CD4-positive, alpha-beta memory T cell (primary cell): ENCODE measurements at regions not wholly inside any gene's neighbourhood (a gene's known extent, or its start where the extent isn't known, plus 50 kb on each side); places are given as distances from the start of the nearest gene placed in this dataset.

ENCODE experiments used
- CTCF ChIA-PET: fragments of 350-600 bp; sonication (Branson Sonifier 250); formaldehyde crosslinking; loops from one replicate; lab custom pipeline; 2021; ENCODE audit warnings: inconsistent platforms; ENCODE audit not compliant: partially characterized antibody; lab: Charles Lee
- POLR2A ChIA-PET: fragments of 350-600 bp; sonication (Branson Sonifier 250); formaldehyde crosslinking; loops from one replicate; lab custom pipeline; 2021; ENCODE audit not compliant: partially characterized antibody; lab: Charles Lee
- DNase-seq, 5 donors: peaks; one replicate each; pipeline versions ENCODE4 v3.0.0 to v3.0.0-alpha.2; 2020 to 2022; ENCODE audit warnings: mixed read lengths in 1 of 5
- H3K27ac ChIP-seq: one replicate; pipeline ENCODE4 v1.7.0; 2013; ENCODE audit warnings: low read depth, low read length
- H3K27me3 ChIP-seq: 2 replicates; pipeline ENCODE4 v1.7.0; 2013; ENCODE audit warnings: mild to moderate bottlenecking, low read length, moderate library complexity; ENCODE audit not compliant: insufficient read depth
- H3K36me3 ChIP-seq: 2 replicates; pipeline ENCODE4 v1.7.0; 2013; ENCODE audit warnings: mild to moderate bottlenecking, low read length, moderate library complexity; ENCODE audit not compliant: insufficient read depth
- H3K4me1 ChIP-seq: 2 replicates; pipeline ENCODE4 v1.7.0; 2013; ENCODE audit warnings: mild to moderate bottlenecking, low read length, moderate library complexity; ENCODE audit not compliant: insufficient read depth
- H3K4me3 ChIP-seq, 2 donors: one replicate each; pipeline ENCODE4 v1.7.0; 2013; ENCODE audit warnings: low read length in 2 of 2, mild to moderate bottlenecking in 1 of 2
- H3K9me3 ChIP-seq, 2 donors: one replicate each; pipeline ENCODE4 v1.7.0; 2013; ENCODE audit warnings: low read length in 2 of 2, control low read depth in 1 of 2; ENCODE audit not compliant: control insufficient read depth in 1 of 2
- H3K27ac Mint-ChIP-seq, 7 donors: one replicate each; pipeline ENCODE4 v1.8.0; 2020 to 2021; ENCODE audit warnings: mixed read lengths in 7 of 7, mild to moderate bottlenecking in 6 of 7, inconsistent platforms in 3 of 7, moderate library complexity in 3 of 7
- H3K27me3 Mint-ChIP-seq, 2 donors: one replicate each; pipeline ENCODE4 v1.8.0; 2020 to 2021; ENCODE audit warnings: mixed read lengths in 2 of 2
- H3K36me3 Mint-ChIP-seq, 2 donors: one replicate each; pipeline ENCODE4 v1.8.0; 2020 to 2021; ENCODE audit warnings: mixed read lengths in 2 of 2, inconsistent platforms in 1 of 2, mild to moderate bottlenecking in 1 of 2
- H3K4me1 Mint-ChIP-seq, 4 donors: one replicate each; pipeline ENCODE4 v1.8.0; 2020 to 2021; ENCODE audit warnings: mixed read lengths in 4 of 4, mild to moderate bottlenecking in 1 of 4
- H3K4me3 Mint-ChIP-seq, 8 donors: one replicate each; pipeline ENCODE4 v1.8.0; 2020 to 2021; ENCODE audit warnings: mixed read lengths in 8 of 8, mild to moderate bottlenecking in 7 of 8, moderate library complexity in 6 of 8, inconsistent platforms in 3 of 8
- H3K9me3 Mint-ChIP-seq, 8 donors: one replicate each; pipeline ENCODE4 v1.8.0; 2020 to 2021; ENCODE audit warnings: mixed read lengths in 8 of 8, mild to moderate bottlenecking in 5 of 8, inconsistent platforms in 3 of 8, moderate library complexity in 1 of 8
- intact Hi-C: fragments of 100-400 bp; cut with micrococcal nuclease; formaldehyde crosslinking; loops from one replicate; pipeline ENCODE4 v1.15.1; 2023

- no peaks in the 10 kb centered on the region for H3K27me3 Mint-ChIP-seq
- ChIA-PET CTCF (no interaction called here), POLR2A (no interaction called here)
- Histone ChIP-seq H3K27ac (no peak overlapping the region), H3K4me3 (no peak overlapping the region), H3K27me3 (no peaks in the 10 kb centered on the region), H3K4me1 (no peaks in the 10 kb centered on the region), H3K9me3 (peaks cover 0 to 10% of the 10 kb centered on the region in 2 donors), H3K36me3 (no peaks in the 10 kb centered on the region)
- H3K4me1 Mint-ChIP-seq: no peaks in the 10 kb centered on the region
- H3K4me3 Mint-ChIP-seq: no peak overlapping the region
- intact Hi-C loops: no loop called here
- no peak overlapping the region for H3K27ac Mint-ChIP-seq
- H3K9me3 Mint-ChIP-seq: peaks cover 0 to 25% (median 18%) of the 10 kb centered on the region in 8 donors
- DNase-seq: no peak
- no peaks in the 10 kb centered on the region for H3K36me3 Mint-ChIP-seq
These were observed 1167.4 kb downstream of the BRD1 start for GRCh38 chr22:48660104-48660789.

- CTCF ChIA-PET: no interaction called here
These were observed 1168.2 kb downstream of the BRD1 start for GRCh38 chr22:48659404-48659996.

DNA sequence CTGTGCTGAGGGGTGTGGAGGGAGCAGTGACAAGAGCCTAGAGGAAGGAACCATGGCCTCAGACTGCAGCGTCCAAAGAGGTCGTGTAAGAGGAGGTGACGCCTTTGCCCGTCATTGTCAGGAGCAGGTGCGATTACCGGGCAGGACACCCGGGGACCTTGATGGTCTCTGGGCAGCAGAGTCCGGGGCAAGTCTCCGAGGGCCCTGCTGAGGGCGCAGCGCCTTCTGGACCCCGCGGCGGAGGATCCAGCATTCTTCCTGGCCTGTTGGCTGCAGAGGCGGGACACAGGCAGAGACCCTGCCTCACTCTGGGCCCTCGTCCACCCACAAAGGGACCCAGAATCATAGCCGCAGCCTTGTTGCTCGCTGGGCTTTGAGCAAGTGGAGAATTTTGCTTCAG is 1168.8 kb downstream of the BRD1 start:
- H3K9me3 Mint-ChIP-seq: peaks cover 0 to 18% (median 7%) of the 10 kb centered on the region in 8 donors
- H3K4me1 ChIP-seq: no peaks in the 10 kb centered on the region
- no peak for DNase-seq
- intact Hi-C loops: no loop called here
- H3K27ac Mint-ChIP-seq: no peak overlapping the region
- no peaks in the 10 kb centered on the region for H3K36me3 ChIP-seq
- no peaks in the 10 kb centered on the region for H3K36me3 Mint-ChIP-seq
- no peak overlapping the region for H3K27ac ChIP-seq
- no peaks in the 10 kb centered on the region for H3K4me1 Mint-ChIP-seq
- H3K4me3 ChIP-seq: no peak overlapping the region
- peaks cover 0 to 6% of the 10 kb centered on the region in 2 donors for H3K9me3 ChIP-seq
- ChIA-PET CTCF (no interaction called here), POLR2A (no interaction called here)
- no peak overlapping the region for H3K4me3 Mint-ChIP-seq
- no peaks in the 10 kb centered on the region for H3K27me3 ChIP-seq
- H3K27me3 Mint-ChIP-seq: no peaks in the 10 kb centered on the region

More at GRCh38 chr22:48659404-48659996, 1168.2 kb downstream of the BRD1 start:
- Mint-ChIP-seq H3K9me3 (peaks cover 0 to 22% (median 13%) of the 10 kb centered on the region in 8 donors), H3K36me3 (no peaks in the 10 kb centered on the region), H3K4me3 (no peak overlapping the region), H3K27me3 (no peaks in the 10 kb centered on the region), H3K27ac (no peak overlapping the region), H3K4me1 (no peaks in the 10 kb centered on the region)
- intact Hi-C loops: no loop called here
- H3K9me3 ChIP-seq: peaks cover 0 to 10% of the 10 kb centered on the region in 2 donors
- POLR2A ChIA-PET: no interaction called here
- H3K4me3 ChIP-seq: no peak overlapping the region
- H3K27me3 ChIP-seq: no peaks in the 10 kb centered on the region
- no peaks in the 10 kb centered on the region for H3K36me3 ChIP-seq
- H3K27ac ChIP-seq: no peak overlapping the region
- H3K4me1 ChIP-seq: no peaks in the 10 kb centered on the region
- no peak for DNase-seq

GRCh38 chr22:48658246-48658645 is 1169.4 kb downstream of the BRD1 start:
- Histone ChIP-seq H3K27ac (no peak overlapping the region), H3K36me3 (no peaks in the 10 kb centered on the region), H3K4me1 (no peaks in the 10 kb centered on the region), H3K9me3 (peaks cover 0 to 4% of the 10 kb centered on the region in 2 donors), H3K27me3 (no peaks in the 10 kb centered on the region), H3K4me3 (no peak overlapping the region)
- POLR2A ChIA-PET: no interaction called here
- intact Hi-C loops: no loop called here
- peaks cover 0 to 13% (median under 1%) of the 10 kb centered on the region in 8 donors for H3K9me3 Mint-ChIP-seq
- H3K4me1 Mint-ChIP-seq: no peaks in the 10 kb centered on the region
- no peak for DNase-seq
- H3K36me3 Mint-ChIP-seq: no peaks in the 10 kb centered on the region
- no peak overlapping the region for H3K4me3 Mint-ChIP-seq
- H3K27me3 Mint-ChIP-seq: no peaks in the 10 kb centered on the region
- CTCF ChIA-PET: no interaction called here
- no peak overlapping the region for H3K27ac Mint-ChIP-seq

DNA sequence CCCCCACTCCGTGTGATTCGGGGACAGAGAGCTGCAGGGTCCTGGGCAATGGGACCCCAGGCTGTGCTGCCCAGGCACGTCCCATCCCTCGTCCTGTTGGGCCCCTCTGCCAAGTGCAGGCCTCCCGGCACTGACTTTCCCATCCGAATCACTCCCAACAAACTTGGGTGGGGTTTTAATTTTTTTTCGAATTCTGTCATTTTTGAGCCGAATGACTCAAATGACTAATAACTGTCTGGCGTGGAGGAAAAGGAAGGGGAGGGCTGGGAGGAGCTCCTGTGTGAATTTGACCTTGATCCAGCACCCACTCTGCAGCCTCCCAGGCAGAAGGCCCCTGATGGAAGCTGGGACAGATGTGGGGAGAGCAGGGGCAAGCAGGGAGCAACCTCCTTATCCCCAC is 1173.2 kb downstream of the BRD1 start:
- H3K27ac ChIP-seq: no peak overlapping the region
- H3K4me3 ChIP-seq: no peak overlapping the region
- no peaks in the 10 kb centered on the region for H3K36me3 ChIP-seq
- H3K4me1 ChIP-seq: no peaks in the 10 kb centered on the region
- no peaks in the 10 kb centered on the region for H3K27me3 Mint-ChIP-seq
- H3K9me3 Mint-ChIP-seq: peaks cover 0 to 7% (median 0%) of the 10 kb centered on the region in 8 donors
- POLR2A ChIA-PET: no interaction called here
- H3K4me1 Mint-ChIP-seq: no peaks in the 10 kb centered on the region
- no peaks in the 10 kb centered on the region for H3K9me3 ChIP-seq
- CTCF ChIA-PET: no interaction called here
- no peak overlapping the region for H3K4me3 Mint-ChIP-seq
- H3K27ac Mint-ChIP-seq: no peak overlapping the region
- DNase-seq: no peak
- intact Hi-C loops: no loop called here
- no peaks in the 10 kb centered on the region for H3K27me3 ChIP-seq
- H3K36me3 Mint-ChIP-seq: no peaks in the 10 kb centered on the region

- no peak overlapping the region for H3K27ac Mint-ChIP-seq
- no peak for DNase-seq
- no peak overlapping the region for H3K27ac ChIP-seq
- intact Hi-C loops: no loop called here
- no peaks in the 10 kb centered on the region for H3K27me3 ChIP-seq
- ChIA-PET CTCF (no interaction called here), POLR2A (no interaction called here)
- peaks cover 0 to 7% (median 0%) of the 10 kb centered on the region in 8 donors for H3K9me3 Mint-ChIP-seq
- no peaks in the 10 kb centered on the region for H3K36me3 ChIP-seq
- H3K4me1 Mint-ChIP-seq: no peaks in the 10 kb centered on the region
- H3K9me3 ChIP-seq: no peaks in the 10 kb centered on the region
- H3K4me1 ChIP-seq: no peaks in the 10 kb centered on the region
- no peaks in the 10 kb centered on the region for H3K36me3 Mint-ChIP-seq
- H3K4me3 ChIP-seq: no peak overlapping the region
- H3K27me3 Mint-ChIP-seq: no peaks in the 10 kb centered on the region
- H3K4me3 Mint-ChIP-seq: no peak overlapping the region
These were observed 1173.7 kb downstream of the BRD1 start for GRCh38 chr22:48653929-48654328.

GRCh38 chr22:48653306-48653705 is 1174.4 kb downstream of the BRD1 start:
- H3K27ac Mint-ChIP-seq: no peak overlapping the region
- CTCF ChIA-PET: no interaction called here
- no peak for DNase-seq
- POLR2A ChIA-PET: no interaction called here
- intact Hi-C loops: no loop called here
- Histone ChIP-seq H3K4me1 (no peaks in the 10 kb centered on the region), H3K36me3 (no peaks in the 10 kb centered on the region), H3K27me3 (no peaks in the 10 kb centered on the region), H3K27ac (no peak overlapping the region), H3K9me3 (no peaks in the 10 kb centered on the region), H3K4me3 (no peak overlapping the region)
- H3K36me3 Mint-ChIP-seq: no peaks in the 10 kb centered on the region
- H3K4me1 Mint-ChIP-seq: no peaks in the 10 kb centered on the region
- no peak overlapping the region for H3K4me3 Mint-ChIP-seq
- H3K27me3 Mint-ChIP-seq: no peaks in the 10 kb centered on the region
- peaks cover 0 to 7% (median 0%) of the 10 kb centered on the region in 8 donors for H3K9me3 Mint-ChIP-seq
